ENCODE measurements at regions not wholly inside any gene's neighbourhood (a gene's known extent, or its start where the extent isn't known, plus 50 kb on each side); places are given as distances from the start of the nearest gene placed in this dataset.

DNA sequence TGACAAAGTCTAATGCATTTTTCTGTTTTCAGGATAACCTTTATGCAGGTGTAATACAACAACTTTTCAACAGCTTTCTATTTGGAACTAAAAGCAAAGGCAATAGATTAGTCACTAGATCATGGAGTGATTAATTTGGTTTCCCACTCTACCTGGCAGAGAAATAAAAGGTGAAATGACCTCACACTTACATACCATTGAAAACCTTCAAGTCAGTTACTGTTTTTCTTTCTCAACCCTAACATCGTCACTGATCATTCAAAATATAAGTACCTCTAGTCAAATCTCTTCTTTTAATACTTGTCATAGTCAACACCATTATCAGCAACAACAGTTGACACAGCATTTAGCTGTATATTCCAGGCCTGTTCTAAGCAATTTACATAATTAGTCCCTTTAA lies 85.1 kb upstream of the ZCCHC13 start:
- no peak for TF ChIP-seq EZH2 (IDR thresholded peaks at IDR 0.05; ENCODE audit: borderline replicate concordance, insufficient read depth, low read depth, low read length, poor library complexity, severe bottlenecking)
- H3K4me2 ChIP-seq (replicated peaks; ENCODE audit: low read depth, low read length, poor library complexity, severe bottlenecking), result no peak overlapping the region
- no CpG with 5 or more reads among the region's 1 CpG for whole genome bisulfite sequencing (ENCODE audit: insufficient coverage)
- H2AFZ ChIP-seq (ENCODE audit: insufficient read depth, low read depth, low read length, poor library complexity, severe bottlenecking), result no peak overlapping the region
- H3K36me3 ChIP-seq (replicated peaks in 1 of 2; ENCODE audit: control extremely low read depth in 1 of 2, control insufficient read depth in 1 of 2, extremely low read depth in 1 of 2, insufficient read depth in 2 of 2, low read length in 1 of 2), result peaks cover 0 to 15% of the 10 kb centered on the region in 2 experiments
- intact Hi-C loops (cut with micrococcal nuclease), result no loop called here
- no peaks in the 10 kb centered on the region for H3K9me3 ChIP-seq (ENCODE audit: control extremely low read depth in 1 of 3, control insufficient read depth in 2 of 3, insufficient read depth in 1 of 3, low read length in 2 of 3)
- H3K9ac ChIP-seq (ENCODE audit: low read length), result no peak overlapping the region
- ChIA-PET CTCF (no interaction called here), POLR2A (no interaction called here)
- Mint-ChIP-seq H3K27ac (no peak overlapping the region), H3K4me1 (peaks cover 2% of the 10 kb centered on the region), H3K27me3 (no peaks in the 10 kb centered on the region), H3K9me3 (ENCODE audit: insufficient read depth) (no peaks in the 10 kb centered on the region), H3K4me3 (no peak overlapping the region)
- ATAC-seq (ENCODE audit: low read depth) (no peak), DNase-seq (no peak)
- H4K20me1 ChIP-seq (ENCODE audit: control insufficient read depth, insufficient read depth, low read length, poor library complexity, severe bottlenecking), result no peaks in the 10 kb centered on the region
- H3K27ac ChIP-seq (ENCODE audit: low read length in 2 of 2), result no peak overlapping the region
- H3K4me3 ChIP-seq (ENCODE audit: control extremely low read depth in 1 of 5, extremely low read depth in 1 of 5, insufficient read depth in 1 of 5, low read depth in 2 of 5, low read length in 4 of 5), result no peak overlapping the region
- no peaks in the 10 kb centered on the region for H3K27me3 ChIP-seq (replicated peaks in 1 of 4; ENCODE audit: control extremely low read depth in 1 of 4, control insufficient read depth in 3 of 4, insufficient read depth in 4 of 4, low read length in 3 of 4)
- H3K4me1 ChIP-seq (ENCODE audit: control insufficient read depth in 2 of 2, insufficient read depth in 2 of 2, low read length in 2 of 2), result no peaks in the 10 kb centered on the region
- no peaks in the 10 kb centered on the region for H3K79me2 ChIP-seq (ENCODE audit: control insufficient read depth, insufficient read depth, low read length)

DNA sequence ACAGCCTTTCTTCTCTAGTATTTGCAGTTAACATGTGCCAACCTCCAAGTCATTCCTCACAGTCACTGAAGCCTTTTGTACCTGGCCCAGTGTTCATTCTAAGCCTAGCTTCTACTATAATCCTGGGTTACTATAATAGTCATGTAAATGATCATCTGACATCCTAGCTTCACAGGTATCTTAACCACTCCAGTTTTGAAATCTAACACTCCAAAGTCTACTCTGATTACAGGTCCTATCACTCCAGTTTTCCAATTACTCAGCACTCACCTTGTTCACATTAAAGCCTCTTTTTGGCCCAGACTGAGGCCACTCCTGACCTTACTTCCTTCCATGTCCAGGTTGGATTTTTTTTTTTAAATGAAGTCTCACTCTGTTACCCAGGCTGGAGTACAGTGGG lies 87.6 kb upstream of the ZCCHC13 start:
- Histone ChIP-seq H3K9me3 (ENCODE audit: control extremely low read depth in 1 of 3, control insufficient read depth in 2 of 3, insufficient read depth in 1 of 3, low read length in 2 of 3) (no peaks in the 10 kb centered on the region), H3K36me3 (replicated peaks in 1 of 2; ENCODE audit: control extremely low read depth in 1 of 2, control insufficient read depth in 1 of 2, extremely low read depth in 1 of 2, insufficient read depth in 2 of 2, low read length in 1 of 2) (peaks cover 0 to 16% of the 10 kb centered on the region in 2 experiments), H3K4me3 (ENCODE audit: control extremely low read depth in 1 of 5, extremely low read depth in 1 of 5, insufficient read depth in 1 of 5, low read depth in 2 of 5, low read length in 4 of 5) (no peak overlapping the region), H3K79me2 (ENCODE audit: control insufficient read depth, insufficient read depth, low read length) (no peaks in the 10 kb centered on the region), H3K27ac (ENCODE audit: low read length in 2 of 2) (no peak overlapping the region), H3K27me3 (replicated peaks in 1 of 4; ENCODE audit: control extremely low read depth in 1 of 4, control insufficient read depth in 3 of 4, insufficient read depth in 4 of 4, low read length in 3 of 4) (no peaks in the 10 kb centered on the region), H4K20me1 (ENCODE audit: control insufficient read depth, insufficient read depth, low read length, poor library complexity, severe bottlenecking) (no peaks in the 10 kb centered on the region), H3K4me1 (ENCODE audit: control insufficient read depth in 2 of 2, insufficient read depth in 2 of 2, low read length in 2 of 2) (no peaks in the 10 kb centered on the region), H3K4me2 (replicated peaks; ENCODE audit: low read depth, low read length, poor library complexity, severe bottlenecking) (no peak overlapping the region), H3K9ac (ENCODE audit: low read length) (no peak overlapping the region), H2AFZ (ENCODE audit: insufficient read depth, low read depth, low read length, poor library complexity, severe bottlenecking) (no peak overlapping the region)
- DNase-seq, result no peak
- TF ChIP-seq, protein P1, sequence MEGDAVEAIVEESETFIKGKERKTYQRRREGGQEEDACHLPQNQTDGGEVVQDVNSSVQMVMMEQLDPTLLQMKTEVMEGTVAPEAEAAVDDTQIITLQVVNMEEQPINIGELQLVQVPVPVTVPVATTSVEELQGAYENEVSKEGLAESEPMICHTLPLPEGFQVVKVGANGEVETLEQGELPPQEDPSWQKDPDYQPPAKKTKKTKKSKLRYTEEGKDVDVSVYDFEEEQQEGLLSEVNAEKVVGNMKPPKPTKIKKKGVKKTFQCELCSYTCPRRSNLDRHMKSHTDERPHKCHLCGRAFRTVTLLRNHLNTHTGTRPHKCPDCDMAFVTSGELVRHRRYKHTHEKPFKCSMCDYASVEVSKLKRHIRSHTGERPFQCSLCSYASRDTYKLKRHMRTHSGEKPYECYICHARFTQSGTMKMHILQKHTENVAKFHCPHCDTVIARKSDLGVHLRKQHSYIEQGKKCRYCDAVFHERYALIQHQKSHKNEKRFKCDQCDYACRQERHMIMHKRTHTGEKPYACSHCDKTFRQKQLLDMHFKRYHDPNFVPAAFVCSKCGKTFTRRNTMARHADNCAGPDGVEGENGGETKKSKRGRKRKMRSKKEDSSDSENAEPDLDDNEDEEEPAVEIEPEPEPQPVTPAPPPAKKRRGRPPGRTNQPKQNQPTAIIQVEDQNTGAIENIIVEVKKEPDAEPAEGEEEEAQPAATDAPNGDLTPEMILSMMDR (IDR thresholded peaks at IDR 0.05), result no peak
- TF ChIP-seq EZH2 (IDR thresholded peaks at IDR 0.05; ENCODE audit: borderline replicate concordance, insufficient read depth, low read depth, low read length, poor library complexity, severe bottlenecking), result no peak
- ChIA-PET POLR2A (no interaction called here), CTCF (no interaction called here)
- no peak overlapping the region for H3K27ac Mint-ChIP-seq
- no peak for ATAC-seq (ENCODE audit: low read depth)
- peaks cover 2% of the 10 kb centered on the region for H3K4me1 Mint-ChIP-seq
- H3K4me3 Mint-ChIP-seq, result no peak overlapping the region
- intact Hi-C loops (cut with micrococcal nuclease), result no loop called here
- no peaks in the 10 kb centered on the region for H3K27me3 Mint-ChIP-seq
- no peaks in the 10 kb centered on the region for H3K9me3 Mint-ChIP-seq (ENCODE audit: insufficient read depth)
